Activated CD4-positive, alpha-beta T cell treated with anti-CD3 and anti-CD28 coated beads for 36 hours (primary cell): ENCODE measurements at regions not wholly inside any gene's neighbourhood (a gene's known extent, or its start where the extent isn't known, plus 50 kb on each side); places are given as distances from the start of the nearest gene placed in this dataset.

Experiments
- ATAC-seq: fragments of 200-7000 bp; cut with Tn5 transposase; one replicate; pipeline ENCODE4 v1.10.0; 2021; ENCODE audit warnings: mild to moderate bottlenecking, moderate library complexity
- CTCF ChIA-PET: fragments of 350-600 bp; sonication (Branson Sonifier 250); formaldehyde crosslinking; loops from one replicate; lab custom pipeline; 2021; ENCODE audit warnings: antibody characterized with exemption; lab: Charles Lee
- POLR2A ChIA-PET: fragments of 350-600 bp; sonication (Branson Sonifier 250); formaldehyde crosslinking; loops from one replicate; lab custom pipeline; 2021; ENCODE audit warnings: antibody characterized with exemption, inconsistent platforms; lab: Charles Lee
- DNase-seq: peaks from one replicate; pipeline ENCODE4 v3.0.0-alpha.2; 2020
- H3K27ac Mint-ChIP-seq: one replicate; pipeline ENCODE4 v1.8.0; 2021; ENCODE audit warnings: mixed read lengths
- H3K27me3 Mint-ChIP-seq: one replicate; pipeline ENCODE4 v1.8.0; 2021; ENCODE audit warnings: mixed read lengths
- H3K36me3 Mint-ChIP-seq: one replicate; pipeline ENCODE4 v1.8.0; 2021; ENCODE audit warnings: low read depth, mixed read lengths
- H3K4me1 Mint-ChIP-seq: one replicate; pipeline ENCODE4 v1.8.0; 2021; ENCODE audit warnings: mixed read lengths
- H3K4me3 Mint-ChIP-seq: one replicate; pipeline ENCODE4 v1.8.0; 2021; ENCODE audit warnings: mild to moderate bottlenecking, moderate library complexity, mixed read lengths
- H3K9me3 Mint-ChIP-seq: one replicate; pipeline ENCODE4 v1.8.0; 2021; ENCODE audit warnings: low read depth, mixed read lengths
- intact Hi-C, 2 experiments: fragments of 100-400 bp; cut with DNase I in 1 of 2; cut with micrococcal nuclease in 1 of 2; formaldehyde crosslinking; loops; one replicate each; pipeline versions ENCODE4 v1.14.2 to v1.15.1; 2022 to 2024; cut with DNase I, micrococcal nuclease

DNA sequence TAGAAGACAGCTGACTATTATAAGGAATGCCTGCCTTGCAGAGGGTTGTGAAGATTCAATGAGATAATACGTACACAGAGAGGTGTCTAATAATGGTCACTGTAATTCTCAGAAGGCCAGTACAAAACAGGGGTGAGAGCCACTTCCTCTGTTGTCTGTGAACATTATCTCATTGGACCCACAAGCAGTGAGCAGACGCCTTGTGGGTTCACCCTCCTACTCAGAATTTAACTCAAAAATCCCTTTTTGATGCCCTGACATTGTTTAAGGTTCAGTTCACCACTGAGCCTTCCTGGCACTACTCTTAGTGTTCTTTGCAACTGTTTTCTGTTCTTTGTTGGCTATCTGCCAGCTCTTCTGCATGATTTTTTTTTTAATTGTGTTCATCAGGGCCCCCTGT is 467.4 kb downstream of the BCOR start:
- peaks cover 28% of the 10 kb centered on the region for H3K4me1 Mint-ChIP-seq
- H3K36me3 Mint-ChIP-seq = no peaks in the 10 kb centered on the region
- H3K4me3 Mint-ChIP-seq = no peak overlapping the region
- no peak for DNase-seq
- H3K27me3 Mint-ChIP-seq = no peaks in the 10 kb centered on the region
- ChIA-PET CTCF (interaction anchor here (0.6 kb wide), 1 partner anchor 234 kb away, joined by 3 read pairs; no protein-coding TSS in a partner anchor), POLR2A (no interaction called here)
- H3K9me3 Mint-ChIP-seq = no peaks in the 10 kb centered on the region
- peak overlapping the region; percentile 65 for H3K27ac Mint-ChIP-seq
- peak; percentile 68 for ATAC-seq
- intact Hi-C loops = no loop called here

DNA sequence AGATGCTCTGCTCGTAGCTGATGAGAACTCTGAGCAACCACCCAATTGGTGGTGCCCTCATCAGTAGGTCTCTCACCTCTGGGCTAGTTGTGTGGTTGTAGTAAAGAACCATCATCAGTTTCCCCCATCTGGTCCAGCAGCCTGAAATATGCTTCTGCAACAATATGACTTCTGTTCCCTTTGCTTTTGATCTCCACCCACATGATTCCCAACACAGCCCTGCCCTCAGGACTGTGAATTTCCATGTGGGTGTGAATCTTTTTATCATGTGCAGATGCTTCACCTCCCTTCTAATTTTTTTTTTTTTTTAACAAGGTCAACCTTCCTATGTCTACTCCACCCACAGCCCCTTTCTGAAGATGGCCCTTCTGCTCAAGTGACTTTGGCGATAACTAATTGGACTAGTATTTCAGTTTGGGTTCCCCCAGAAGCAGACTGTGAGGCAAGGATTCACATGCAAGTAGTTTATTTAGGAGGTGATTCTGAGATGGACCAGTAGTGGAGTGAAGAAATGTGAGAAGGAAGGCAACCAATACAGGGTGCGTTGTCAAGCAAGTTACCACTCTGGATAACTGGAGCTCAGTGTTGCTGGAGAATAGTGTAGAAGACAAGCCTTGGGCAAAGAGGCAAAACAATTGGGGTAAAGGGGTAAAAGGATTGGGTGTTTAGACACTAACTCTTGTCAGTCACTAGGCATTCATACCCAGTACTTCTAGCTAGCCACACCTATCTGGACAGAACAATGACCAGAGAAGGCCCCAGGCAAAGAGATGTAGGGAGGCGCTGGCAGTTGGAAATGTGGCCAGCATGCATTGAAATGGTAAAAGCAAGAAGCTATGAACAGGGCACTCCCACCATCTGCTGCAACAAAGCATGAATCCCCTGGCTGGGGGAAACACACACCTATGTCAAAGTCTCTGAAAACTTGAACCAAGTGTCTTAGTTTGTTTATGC is 466.2 kb downstream of the BCOR start:
- no peaks in the 10 kb centered on the region for H3K36me3 Mint-ChIP-seq
- no peaks in the 10 kb centered on the region for H3K9me3 Mint-ChIP-seq
- H3K4me1 Mint-ChIP-seq = peaks cover 25% of the 10 kb centered on the region
- POLR2A ChIA-PET = no interaction called here
- no peak overlapping the region for H3K4me3 Mint-ChIP-seq
- no peak overlapping the region for H3K27ac Mint-ChIP-seq
- CTCF ChIA-PET = no interaction called here
- no peak for DNase-seq
- intact Hi-C loops = no loop called here
- H3K27me3 Mint-ChIP-seq = no peaks in the 10 kb centered on the region
- ATAC-seq = no peak

DNA sequence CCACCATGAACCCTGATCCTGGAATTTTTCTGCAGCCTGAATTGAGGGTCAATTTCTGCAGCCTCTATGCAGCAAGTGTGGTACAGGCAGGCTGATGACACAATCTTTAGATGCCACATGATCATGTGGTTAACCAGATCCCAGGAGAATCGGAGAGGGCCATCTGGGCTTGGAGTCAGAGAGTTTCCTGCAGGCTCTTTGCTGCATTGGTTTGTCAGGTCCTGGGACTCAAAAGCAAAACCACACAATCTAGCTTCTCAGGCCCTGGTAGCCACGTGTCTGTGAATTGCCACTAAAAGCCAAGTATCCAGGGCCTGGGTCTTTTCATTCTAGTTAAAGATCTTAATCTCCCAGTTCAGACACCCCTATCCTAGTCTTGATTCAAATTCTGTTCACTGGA is 464.5 kb downstream of the BCOR start:
- Mint-ChIP-seq H3K27me3 (no peaks in the 10 kb centered on the region), H3K36me3 (no peaks in the 10 kb centered on the region), H3K4me3 (no peak overlapping the region), H3K4me1 (peaks cover 16% of the 10 kb centered on the region), H3K27ac (no peak overlapping the region), H3K9me3 (no peaks in the 10 kb centered on the region)
- ChIA-PET CTCF (no interaction called here), POLR2A (no interaction called here)
- intact Hi-C loops = no loop called here
- ATAC-seq = no peak
- no peak for DNase-seq

DNA sequence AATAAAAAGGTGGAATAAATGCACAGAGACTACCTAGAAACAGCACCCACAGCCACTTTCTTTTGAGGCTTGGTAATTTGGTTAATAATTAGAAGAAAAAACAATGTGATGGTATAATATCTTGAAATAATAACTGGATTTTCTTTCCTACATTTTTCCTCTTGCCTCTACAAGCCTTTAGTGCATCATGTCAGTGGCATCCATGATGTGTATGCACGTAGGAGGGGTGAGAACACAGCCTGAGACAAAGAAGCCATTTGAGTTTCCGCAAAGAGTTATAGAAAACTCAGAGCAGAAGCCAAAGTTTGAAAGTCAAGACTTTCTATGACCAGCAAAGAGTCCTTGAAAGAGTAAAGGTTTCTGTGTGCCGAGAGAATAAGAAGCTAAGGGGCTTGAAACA is 461.3 kb downstream of the BCOR start:
- Mint-ChIP-seq H3K4me1 (peaks cover 9% of the 10 kb centered on the region), H3K36me3 (no peaks in the 10 kb centered on the region), H3K9me3 (no peaks in the 10 kb centered on the region), H3K27me3 (no peaks in the 10 kb centered on the region), H3K4me3 (no peak overlapping the region), H3K27ac (no peak overlapping the region)
- DNase-seq (no peak), ATAC-seq (no peak)
- CTCF ChIA-PET = no interaction called here
- POLR2A ChIA-PET = no interaction called here
- intact Hi-C loops = no loop called here

DNA sequence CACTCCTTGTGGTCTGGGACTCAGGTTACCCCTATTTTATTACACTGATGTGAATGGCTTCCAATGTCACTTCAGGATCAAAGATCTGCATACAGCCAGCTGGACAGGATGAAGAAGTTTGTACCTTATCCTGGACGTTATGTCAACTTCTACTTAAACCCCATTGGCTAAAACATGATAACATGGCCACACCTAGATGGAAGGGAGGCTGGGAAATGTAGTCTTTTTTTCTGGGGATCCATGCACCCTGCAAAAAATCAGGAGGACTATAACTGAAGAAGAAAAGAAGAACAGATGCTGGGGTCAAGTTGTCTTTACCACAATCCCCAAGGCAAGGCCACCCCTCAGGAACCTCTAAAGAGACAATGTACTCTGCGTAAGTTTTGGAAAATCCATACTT is 459.2 kb downstream of the BCOR start:
- ChIA-PET CTCF (no interaction called here), POLR2A (no interaction called here)
- Mint-ChIP-seq H3K4me1 (peaks cover 7% of the 10 kb centered on the region), H3K27me3 (no peaks in the 10 kb centered on the region), H3K9me3 (no peaks in the 10 kb centered on the region), H3K27ac (no peak overlapping the region), H3K36me3 (no peaks in the 10 kb centered on the region), H3K4me3 (no peak overlapping the region)
- intact Hi-C loops = no loop called here
- DNase-seq (no peak), ATAC-seq (no peak)

DNA sequence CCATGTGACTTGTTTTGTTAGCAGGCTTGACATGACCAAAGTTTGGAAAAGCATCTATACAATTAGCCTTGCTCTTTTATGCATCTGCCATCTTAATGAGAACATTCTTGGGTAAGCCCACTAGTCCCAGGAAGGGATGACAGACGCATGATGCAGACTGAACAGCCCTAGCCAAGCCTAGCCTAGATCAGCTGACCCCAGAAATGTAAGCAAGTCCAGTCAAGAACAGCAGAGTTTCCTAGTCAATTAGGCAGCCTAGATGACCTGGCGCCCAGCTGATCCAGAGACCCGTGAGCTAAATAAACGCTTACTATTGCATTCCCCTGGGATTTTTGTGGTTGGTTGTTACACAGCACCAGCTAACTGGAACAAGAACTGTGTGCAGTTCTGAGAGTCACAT is 457.9 kb downstream of the BCOR start:
- H3K27ac Mint-ChIP-seq = no peak overlapping the region
- ChIA-PET POLR2A (no interaction called here), CTCF (interaction anchor here (0.6 kb wide), 1 partner anchor 168 kb away, joined by 4 read pairs; no protein-coding TSS in a partner anchor)
- intact Hi-C loops = no loop called here
- H3K9me3 Mint-ChIP-seq = no peaks in the 10 kb centered on the region
- H3K36me3 Mint-ChIP-seq = no peaks in the 10 kb centered on the region
- ATAC-seq (no peak), DNase-seq (no peak)
- no peaks in the 10 kb centered on the region for H3K27me3 Mint-ChIP-seq
- H3K4me3 Mint-ChIP-seq = no peak overlapping the region
- peaks cover 8% of the 10 kb centered on the region for H3K4me1 Mint-ChIP-seq

DNA sequence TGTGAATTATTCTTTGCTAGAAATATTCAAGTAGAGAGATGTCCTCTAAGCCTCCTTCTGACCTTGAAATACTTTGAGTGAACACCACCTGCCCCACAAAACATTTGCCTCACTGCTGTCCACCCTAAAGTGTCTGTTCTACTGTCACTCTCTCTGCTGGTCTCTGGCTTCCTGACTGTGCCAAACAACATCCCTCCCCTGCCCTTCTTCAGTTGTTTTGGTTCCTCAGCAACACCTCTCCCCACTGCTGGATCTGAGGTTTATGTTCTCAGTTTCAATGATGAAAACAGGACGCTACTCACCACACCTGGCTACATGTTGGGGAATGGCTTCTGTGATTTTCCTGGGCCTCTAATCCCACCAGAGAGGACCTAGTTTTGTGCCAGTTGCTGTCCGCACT is 456.9 kb downstream of the BCOR start:
- H3K27ac Mint-ChIP-seq = no peak overlapping the region
- DNase-seq = no peak
- intact Hi-C loops = no loop called here
- CTCF ChIA-PET = no interaction called here
- H3K36me3 Mint-ChIP-seq = peaks cover 2% of the 10 kb centered on the region
- no peaks in the 10 kb centered on the region for H3K9me3 Mint-ChIP-seq
- POLR2A ChIA-PET = no interaction called here
- no peak for ATAC-seq
- H3K4me1 Mint-ChIP-seq = peaks cover 15% of the 10 kb centered on the region
- no peaks in the 10 kb centered on the region for H3K27me3 Mint-ChIP-seq
- no peak overlapping the region for H3K4me3 Mint-ChIP-seq

DNA sequence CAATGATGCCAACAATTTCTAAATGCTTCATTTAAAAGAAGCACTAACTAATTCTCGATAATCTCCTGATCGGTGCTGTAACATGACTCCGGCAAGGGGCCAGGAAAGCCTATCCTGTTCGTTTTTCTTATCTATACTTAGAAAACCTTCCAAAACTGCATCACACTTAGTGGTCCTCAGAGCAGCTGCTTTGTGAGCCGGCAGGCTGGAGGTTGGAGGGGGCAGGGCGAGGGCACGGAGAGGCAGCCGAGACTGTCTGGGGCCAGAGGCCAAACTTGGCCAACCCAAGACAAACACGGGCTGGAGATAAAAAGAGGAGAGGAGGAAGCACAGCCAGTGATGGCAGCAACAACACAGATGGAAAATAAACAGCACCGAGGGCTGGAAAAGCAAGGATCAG is 455.7 kb downstream of the BCOR start:
- peaks cover 2% of the 10 kb centered on the region for H3K36me3 Mint-ChIP-seq
- no peaks in the 10 kb centered on the region for H3K27me3 Mint-ChIP-seq
- peaks cover 15% of the 10 kb centered on the region for H3K4me1 Mint-ChIP-seq
- no peak overlapping the region for H3K4me3 Mint-ChIP-seq
- no peak overlapping the region for H3K27ac Mint-ChIP-seq
- ATAC-seq = no peak
- intact Hi-C loops = no loop called here
- ChIA-PET POLR2A (no interaction called here), CTCF (no interaction called here)
- no peaks in the 10 kb centered on the region for H3K9me3 Mint-ChIP-seq
- no peak for DNase-seq

DNA sequence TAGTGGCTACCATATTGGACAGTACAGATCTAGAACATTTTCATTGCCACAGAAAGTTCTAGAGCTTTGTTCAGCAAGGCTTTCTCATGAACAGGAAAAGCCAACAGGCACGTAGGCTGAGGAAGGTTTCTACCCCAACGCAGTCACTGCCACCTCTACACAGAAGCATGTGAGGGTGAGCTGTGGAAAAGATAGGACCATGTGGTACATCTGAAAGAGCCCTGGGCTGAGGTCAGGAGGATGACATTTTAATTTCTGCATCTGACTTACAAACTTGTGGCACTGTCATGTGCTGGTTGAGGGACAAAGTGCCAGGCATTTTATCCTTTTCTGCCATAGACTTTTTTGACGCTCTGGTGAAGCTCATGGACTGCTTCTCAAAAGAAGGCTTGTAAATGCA is 454.2 kb downstream of the BCOR start:
- DNase-seq = no peak
- Mint-ChIP-seq H3K4me3 (no peak overlapping the region), H3K9me3 (no peaks in the 10 kb centered on the region), H3K27me3 (no peaks in the 10 kb centered on the region), H3K36me3 (peaks cover 2% of the 10 kb centered on the region), H3K27ac (no peak overlapping the region), H3K4me1 (peaks cover 15% of the 10 kb centered on the region)
- ChIA-PET CTCF (interaction anchor here (0.6 to 1.0 kb wide), 2 partner anchors 10 to 189 kb away, joined by 3 to 4 read pairs; no protein-coding TSS in a partner anchor), POLR2A (no interaction called here)
- intact Hi-C loops = no loop called here
- peak; percentile 30 for ATAC-seq

DNA sequence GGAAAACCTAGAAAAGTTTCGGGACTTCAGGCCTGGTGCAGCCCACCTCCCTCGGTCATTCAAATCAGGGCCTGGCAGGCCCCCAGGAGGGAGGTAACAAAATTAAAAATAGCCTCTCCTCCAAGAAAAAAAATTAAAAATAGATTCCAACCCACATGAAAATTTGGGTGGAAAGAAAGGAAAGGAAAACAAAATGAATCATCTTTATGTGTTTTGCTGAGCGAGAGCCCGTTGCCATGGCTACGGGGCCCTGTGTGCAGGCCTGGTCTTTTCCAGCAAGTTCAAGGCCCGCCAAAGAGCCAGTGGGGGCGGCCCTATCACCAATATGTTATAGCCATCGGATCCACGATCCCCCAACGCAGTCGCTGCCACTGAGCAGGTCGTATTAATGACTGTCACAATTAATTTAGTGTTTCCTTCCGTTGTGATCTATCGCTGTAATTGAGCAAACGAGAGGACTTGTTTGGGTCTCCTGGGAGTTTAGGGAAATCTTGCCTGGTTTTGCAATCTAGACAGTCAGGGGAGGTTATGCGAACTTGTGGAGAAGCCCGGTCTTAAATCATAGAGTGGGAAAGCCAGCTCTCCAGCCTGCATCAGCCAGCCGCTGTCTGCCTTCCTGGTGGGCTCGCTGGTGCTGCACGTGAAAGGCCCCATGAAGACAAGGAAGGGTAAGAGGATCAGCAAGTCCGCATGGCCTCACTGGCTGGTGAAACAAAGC is 452.4 kb downstream of the BCOR start:
- Mint-ChIP-seq H3K36me3 (peaks cover 2% of the 10 kb centered on the region), H3K27ac (peak overlapping the region; percentile 37), H3K27me3 (no peaks in the 10 kb centered on the region), H3K4me3 (no peak overlapping the region), H3K9me3 (no peaks in the 10 kb centered on the region), H3K4me1 (peaks cover 15% of the 10 kb centered on the region)
- ChIA-PET POLR2A (no interaction called here), CTCF (no interaction called here)
- DNase-seq (peak; percentile 50), ATAC-seq (no peak)
- intact Hi-C loops = no loop called here

DNA sequence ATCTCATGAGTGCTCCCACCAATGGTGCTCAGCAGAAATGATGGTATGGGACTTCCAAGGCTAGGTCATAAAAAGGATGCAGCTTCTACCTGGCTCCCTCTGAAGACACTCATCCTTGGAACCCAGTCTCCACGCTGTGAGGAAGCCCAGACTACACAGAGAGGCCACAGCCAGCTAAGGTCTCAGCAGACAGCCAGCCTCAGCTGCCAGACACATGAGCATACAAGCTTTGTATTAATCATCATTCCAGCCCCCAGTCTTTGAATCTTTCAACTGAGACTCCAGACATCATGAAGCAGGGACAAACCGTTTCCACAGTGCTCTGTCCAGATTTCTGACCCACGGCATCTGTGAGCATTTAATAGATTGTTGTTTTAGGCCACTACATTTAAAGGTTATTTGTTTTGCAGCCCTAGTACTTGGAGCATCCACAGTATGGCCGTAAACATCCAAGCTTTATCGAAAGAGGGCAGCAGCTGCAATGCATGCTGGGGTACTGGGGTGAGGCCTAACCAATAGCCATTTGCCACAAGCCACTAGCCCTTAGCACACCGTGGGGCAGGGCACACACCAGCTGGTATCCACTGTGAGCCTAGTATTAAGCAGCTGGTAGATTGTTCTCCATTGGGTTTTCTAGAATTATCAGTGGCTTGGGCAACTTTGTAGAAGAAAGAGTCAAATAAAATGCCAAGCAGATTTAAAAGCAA is 449.1 kb downstream of the BCOR start:
- no peaks in the 10 kb centered on the region for H3K9me3 Mint-ChIP-seq
- no peak overlapping the region for H3K4me3 Mint-ChIP-seq
- ATAC-seq (no peak), DNase-seq (no peak)
- peaks cover 2% of the 10 kb centered on the region for H3K36me3 Mint-ChIP-seq
- ChIA-PET CTCF (interaction anchor here (0.9 kb wide), 1 partner anchor 10 kb away, joined by 4 read pairs; no protein-coding TSS in a partner anchor), POLR2A (no interaction called here)
- H3K27ac Mint-ChIP-seq = no peak overlapping the region
- H3K4me1 Mint-ChIP-seq = peaks cover 7% of the 10 kb centered on the region
- H3K27me3 Mint-ChIP-seq = no peaks in the 10 kb centered on the region
- intact Hi-C loops = no loop called here
